ENCODE measurements at regions not wholly inside any gene's neighbourhood (a gene's known extent, or its start where the extent isn't known, plus 50 kb on each side); places are given as distances from the start of the nearest gene placed in this dataset.

GRCh38 chr9:80223897-80224296 lies 652.1 kb downstream of the TLE4 start:
- no peak for FAIRE-seq
- no peak for DNase-seq (ENCODE audit: insufficient read length, low spot score)

GRCh38 chr9:80222466-80223169 lies 650.9 kb downstream of the TLE4 start:
- FAIRE-seq = no peak
- DNase-seq (ENCODE audit: insufficient read length, low spot score) = no peak

GRCh38 chr9:80218328-80218727 lies 646.6 kb downstream of the TLE4 start:
- no peak for FAIRE-seq
- no peak for DNase-seq (ENCODE audit: insufficient read length, low spot score)

DNA sequence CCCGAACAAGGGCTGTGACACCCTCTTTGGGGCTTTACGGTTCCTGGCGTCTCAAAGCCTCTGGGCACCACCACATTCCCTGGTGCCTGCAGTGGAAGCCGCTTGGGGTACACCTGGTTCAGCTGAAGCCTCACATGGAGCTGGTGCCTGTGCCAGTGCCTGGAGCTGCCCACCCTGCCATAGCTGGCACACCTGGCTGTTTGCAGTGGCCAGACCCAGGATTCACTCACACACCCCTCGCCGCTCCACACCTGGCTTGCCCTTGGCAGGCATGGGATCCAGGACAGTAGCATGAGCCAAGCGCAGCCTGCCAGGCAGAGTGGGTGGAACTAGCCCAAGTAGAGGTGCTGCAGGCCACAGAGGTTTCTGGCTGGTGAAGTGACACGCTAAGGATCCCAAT lies 641.8 kb downstream of the TLE4 start:
- FAIRE-seq (no peak), DNase-seq (ENCODE audit: insufficient read length, low spot score) (no peak)

DNA sequence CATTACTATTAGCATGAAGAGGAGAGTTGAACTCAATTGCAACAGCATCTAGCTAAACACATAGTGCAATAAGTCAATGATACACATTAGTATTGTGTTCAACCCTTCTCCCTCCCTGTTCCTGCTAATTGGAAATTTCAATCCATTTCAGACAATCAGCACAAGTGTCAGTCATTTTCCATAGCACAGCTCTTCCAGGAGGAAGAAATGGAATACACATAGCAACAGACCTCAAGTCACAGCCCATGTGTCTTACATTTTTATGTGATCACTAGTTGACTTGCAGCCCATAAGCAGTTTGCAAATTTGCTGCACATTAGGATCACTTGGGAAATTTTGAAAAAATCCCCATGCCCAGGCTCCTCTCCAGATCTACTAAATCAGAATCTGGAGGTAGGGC lies 636.9 kb downstream of the TLE4 start:
- FAIRE-seq (no peak), DNase-seq (ENCODE audit: insufficient read length, low spot score) (no peak)

DNA sequence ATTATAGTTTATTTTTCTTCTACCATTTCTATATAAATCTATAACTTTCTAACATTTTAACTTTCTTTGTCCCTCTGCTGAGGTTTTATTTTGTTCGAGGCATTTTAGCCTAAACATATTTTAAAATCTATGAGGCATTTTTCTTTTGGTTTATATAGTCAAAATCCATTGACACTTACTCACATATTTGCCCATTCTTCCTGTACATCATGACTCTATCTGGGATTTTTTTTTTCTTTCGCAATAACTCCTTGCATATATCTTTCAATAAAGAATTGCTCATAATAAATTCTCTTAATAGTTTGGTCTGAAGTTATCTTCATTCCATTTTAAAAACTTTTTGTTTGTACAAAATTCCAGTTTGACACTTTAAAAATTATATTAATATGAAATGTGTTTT lies 632.3 kb downstream of the TLE4 start:
- DNase-seq (ENCODE audit: insufficient read length, low spot score) (no peak), FAIRE-seq (no peak)

DNA sequence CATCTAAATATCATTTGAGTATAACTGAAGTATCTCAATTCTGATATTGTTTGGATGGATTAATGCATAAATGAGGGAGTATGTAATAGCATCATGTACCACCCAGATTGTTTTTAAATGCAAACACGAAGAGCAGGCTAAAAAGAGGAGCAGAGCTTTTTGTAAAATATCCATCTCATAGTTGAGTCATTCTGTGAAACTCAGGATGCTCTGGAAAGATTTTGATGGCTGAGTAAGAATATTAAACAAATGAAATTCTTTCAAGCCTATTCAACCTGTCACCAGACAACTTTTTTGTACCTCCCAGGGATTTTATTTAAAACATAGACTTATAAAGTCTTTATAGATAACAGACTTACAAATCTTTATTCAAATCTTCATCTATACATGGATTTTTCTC lies 625.9 kb downstream of the TLE4 start:
- FAIRE-seq (no peak), DNase-seq (ENCODE audit: insufficient read length, low spot score) (no peak)

DNA sequence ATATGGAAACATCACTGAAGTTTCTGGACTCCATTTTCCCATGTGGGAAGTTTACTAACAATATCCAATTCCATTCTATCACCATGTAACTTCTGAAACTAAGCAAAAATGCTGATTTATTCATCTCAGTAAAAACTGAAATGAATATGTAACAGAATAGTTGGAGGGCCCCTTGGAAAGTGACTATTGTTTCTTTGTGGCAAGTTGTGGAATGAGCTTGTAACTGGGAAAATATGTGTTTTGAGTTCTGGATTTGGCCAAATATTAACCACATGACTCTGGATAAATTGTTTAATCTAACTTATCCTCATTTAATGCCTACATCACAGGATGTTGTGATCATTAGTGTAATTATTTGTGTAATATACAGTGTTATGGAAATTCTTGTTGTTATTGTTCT lies 619.3 kb downstream of the TLE4 start:
- no peak for FAIRE-seq
- no peak for DNase-seq (ENCODE audit: insufficient read length, low spot score)

DNA sequence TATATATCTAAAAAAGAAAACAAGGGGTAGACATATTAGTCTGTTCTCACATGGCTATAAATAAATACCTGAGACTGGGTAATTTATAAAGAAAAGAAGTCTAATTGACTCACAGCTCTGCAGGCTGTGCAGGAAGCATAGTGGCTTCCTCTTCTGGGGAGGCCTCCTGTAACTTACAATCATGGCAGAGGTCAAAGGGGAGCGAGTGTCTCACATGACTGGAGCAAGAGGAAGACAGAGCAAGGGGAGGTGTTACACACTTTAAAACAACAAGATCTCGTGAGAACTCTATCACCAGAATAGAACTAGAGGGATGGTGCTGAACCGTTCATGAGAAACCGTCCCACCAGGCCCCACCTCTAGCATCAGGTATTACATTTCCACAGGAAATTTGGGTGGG lies 616.8 kb downstream of the TLE4 start:
- FAIRE-seq (no peak), DNase-seq (ENCODE audit: insufficient read length, low spot score) (no peak)

- DNase-seq (ENCODE audit: insufficient read length, low spot score) (no peak), FAIRE-seq (no peak)
Measured at GRCh38 chr9:80185112-80185738, 613.5 kb downstream of the TLE4 start.

DNA sequence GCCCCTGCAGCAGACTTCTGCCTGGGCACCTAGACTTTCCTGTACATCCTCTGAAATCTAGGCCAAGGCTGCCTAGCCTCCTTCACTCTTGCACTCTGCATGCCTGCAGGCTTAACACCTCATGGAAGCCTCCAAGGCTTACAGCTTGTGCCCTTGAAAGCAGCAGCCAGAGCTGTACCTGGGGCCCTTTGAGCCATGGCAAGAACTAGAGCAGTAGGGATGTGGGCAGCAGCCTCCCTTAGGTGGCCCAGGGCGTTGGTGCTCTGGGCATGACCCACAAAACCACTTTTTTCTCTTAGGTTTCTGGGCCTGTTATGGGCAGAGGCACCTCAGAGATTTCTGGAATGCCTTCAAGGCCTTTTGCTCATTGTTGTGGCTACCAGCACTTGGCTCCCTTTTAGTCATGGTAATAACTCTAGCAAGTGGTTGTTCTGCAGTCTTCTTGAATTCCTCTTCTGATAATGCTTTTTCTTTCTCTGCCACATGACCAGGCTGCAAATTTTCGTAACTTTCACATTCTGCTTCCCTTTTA lies 606.2 kb downstream of the TLE4 start:
- no peak for FAIRE-seq
- DNase-seq (ENCODE audit: insufficient read length, low spot score) = no peak

DNA sequence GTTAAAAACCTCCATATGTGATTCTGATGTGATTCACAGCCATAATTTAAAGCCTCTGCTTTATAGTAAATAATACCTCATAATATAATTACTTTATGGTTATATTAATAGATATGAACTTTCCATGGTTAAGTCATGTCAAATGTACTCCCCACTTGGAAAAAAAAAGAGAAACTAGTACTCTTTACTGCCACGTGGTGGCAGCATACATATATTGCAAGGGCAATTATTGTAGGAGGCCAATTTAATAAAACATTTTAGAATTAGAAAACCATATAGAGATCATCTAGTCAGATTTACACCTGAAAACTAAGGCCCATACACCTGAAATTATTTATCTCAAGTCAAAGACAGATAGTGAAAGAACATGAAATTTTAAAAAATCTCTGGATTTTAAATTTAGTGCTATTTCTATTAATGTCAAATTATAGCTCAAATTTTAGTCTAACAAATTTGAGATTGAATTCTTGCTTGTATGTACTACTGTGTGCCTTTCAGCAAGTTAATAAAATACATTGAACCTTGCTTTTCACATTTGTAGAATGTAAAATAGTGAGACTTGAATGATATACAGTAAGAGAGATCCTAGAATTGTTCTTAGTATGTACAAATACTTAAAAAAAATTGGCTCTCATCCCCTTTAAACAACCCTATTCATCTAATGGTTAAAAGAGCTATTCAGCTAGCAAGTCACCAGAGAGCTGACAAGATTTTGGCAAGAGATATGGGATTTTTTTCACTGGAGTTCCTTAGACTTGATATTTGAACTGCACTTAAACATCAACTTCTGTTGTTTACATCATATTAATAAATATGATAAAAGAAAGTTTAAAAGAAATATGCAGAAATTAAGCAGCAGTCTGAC lies 603.8 kb downstream of the TLE4 start:
- DNase-seq (ENCODE audit: insufficient read length, low spot score) (no peak), FAIRE-seq (no peak)

DNA sequence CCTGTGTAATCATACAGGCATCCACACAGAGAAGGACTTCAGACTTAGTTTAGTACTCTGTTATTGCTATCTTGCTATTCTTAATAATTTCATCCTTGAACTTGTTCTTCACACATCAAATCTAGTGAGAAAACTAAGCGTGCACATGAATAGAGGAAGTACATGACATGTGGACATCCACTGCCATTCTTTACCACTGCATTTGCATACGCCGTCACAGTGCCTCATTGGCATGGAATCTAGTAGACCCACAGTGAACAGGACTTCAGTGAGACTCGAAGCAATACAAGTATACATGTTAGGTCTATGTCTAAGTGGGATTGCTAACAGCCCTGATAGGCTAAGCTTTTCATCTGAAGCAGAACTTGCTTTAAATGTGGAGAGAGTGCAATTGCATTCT lies 592.1 kb downstream of the TLE4 start:
- DNase-seq (ENCODE audit: insufficient read length, low spot score) (no peak), FAIRE-seq (no peak)

DNA sequence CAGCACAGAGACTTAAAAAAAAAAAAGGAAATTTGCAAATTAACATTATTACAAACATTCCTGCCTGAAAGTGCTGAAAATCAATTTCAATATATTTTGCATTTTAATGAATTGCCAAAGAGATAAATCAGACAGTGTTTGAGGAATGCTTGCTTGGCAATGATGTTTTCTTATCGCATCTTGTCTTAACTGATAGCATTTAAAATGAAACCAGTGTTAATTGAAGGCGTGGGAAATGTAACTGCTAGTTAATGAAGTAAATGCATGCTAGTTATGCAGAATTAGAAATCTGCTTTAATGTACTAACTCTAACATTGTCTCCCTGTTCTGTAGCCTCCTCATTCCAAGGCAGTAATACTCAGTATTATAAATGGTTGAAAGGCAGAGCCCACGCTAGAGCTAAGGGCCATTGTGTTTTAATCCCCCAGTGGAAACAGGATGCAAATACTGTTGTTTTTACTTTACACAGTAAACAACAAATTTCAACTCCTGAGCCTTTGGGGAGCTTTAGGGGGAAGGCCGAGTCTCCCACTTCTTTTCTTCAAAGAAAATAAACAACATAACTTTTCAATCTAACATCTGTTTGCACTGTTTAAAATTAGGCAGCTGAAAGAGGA lies 586.9 kb downstream of the TLE4 start:
- DNase-seq (ENCODE audit: insufficient read length, low spot score) (no peak), FAIRE-seq (no peak)

DNA sequence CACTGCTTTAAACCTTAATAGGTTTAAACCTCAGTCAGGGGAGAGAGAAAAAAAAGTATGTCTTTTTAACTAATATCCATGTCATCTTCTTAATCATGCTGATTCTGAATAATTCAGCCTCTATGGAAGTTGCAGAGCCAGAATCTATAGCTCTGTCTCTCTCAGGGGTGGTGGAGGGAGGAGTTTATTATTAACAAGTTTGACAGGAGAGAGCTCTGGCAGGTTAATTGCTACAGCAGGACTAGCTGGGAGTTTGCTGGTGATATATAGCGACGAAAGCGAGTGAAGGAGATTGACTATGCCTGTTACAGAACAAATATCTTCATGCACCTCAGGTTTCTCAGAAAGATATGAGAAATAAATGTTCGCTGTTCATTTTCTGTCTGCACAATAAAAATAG lies 586.4 kb downstream of the TLE4 start:
- no peak for FAIRE-seq

DNA sequence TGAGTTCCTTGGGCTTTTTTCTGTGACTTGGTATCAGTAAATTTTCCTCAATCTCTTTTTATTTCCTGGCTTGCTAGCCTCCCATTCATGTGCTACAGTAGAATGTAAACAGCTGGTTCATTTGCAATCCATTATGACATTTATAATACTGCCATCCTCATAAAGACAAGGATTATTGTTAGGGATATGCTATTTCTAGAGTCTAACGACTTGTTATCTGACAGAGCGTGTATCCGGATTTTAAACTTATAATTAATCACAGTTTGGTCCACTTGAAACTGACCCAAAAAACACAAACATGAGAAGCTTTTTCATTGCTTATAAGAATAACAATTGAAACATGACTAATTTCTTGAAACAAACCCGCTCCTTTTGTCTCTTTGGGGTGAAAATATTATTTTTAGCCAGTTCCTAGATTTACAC lies 585.8 kb downstream of the TLE4 start:
- peak; percentile 4 for FAIRE-seq

More for the DNA sequence above, 586.4 kb downstream of the TLE4 start:
- DNase-seq (ENCODE audit: insufficient read length, low spot score) = no peak

DNA sequence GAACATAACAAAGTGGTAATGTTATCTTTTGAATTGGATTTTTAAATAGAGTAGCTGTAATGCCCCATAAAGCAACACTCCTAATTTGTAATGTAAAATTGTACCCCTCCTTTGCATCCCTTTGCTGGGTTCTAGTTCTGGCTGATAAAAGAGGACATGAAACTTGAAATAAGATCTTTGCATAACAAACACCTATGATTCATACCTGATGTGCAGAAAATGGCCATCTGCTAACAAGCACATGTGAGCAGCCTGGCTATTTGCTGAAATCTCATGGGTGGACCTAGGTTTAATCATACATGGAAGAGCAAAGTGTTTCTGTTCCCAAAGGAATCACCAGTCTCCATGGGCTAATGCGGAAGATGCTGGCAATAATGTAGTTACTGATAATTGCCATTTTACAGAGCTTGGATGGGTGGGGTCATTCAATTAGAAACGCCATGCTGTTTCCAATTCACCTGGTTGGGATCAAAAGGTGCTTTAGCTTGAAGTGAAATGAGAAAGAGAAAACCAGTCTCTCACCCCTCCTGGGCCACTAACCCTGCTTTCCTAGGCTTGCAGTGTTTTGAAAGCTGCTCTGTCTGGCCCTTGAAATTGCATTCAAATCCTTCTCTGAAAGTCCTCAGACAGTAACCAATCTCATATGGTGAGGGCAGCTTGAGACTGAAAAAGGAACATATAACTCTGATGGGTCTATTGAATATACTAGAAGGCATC lies 585.1 kb downstream of the TLE4 start:
- FAIRE-seq (peak; percentile 84), DNase-seq (ENCODE audit: insufficient read length, low spot score) (no peak)

More for the DNA sequence above, 585.8 kb downstream of the TLE4 start:
- DNase-seq (ENCODE audit: insufficient read length, low spot score) = no peak

- DNase-seq (ENCODE audit: insufficient read length, low spot score) (no peak), FAIRE-seq (no peak)
Measured at GRCh38 chr9:80156262-80156661, 584.5 kb downstream of the TLE4 start.

GRCh38 chr9:80147866-80148265 lies 576.1 kb downstream of the TLE4 start:
- FAIRE-seq (no peak), DNase-seq (ENCODE audit: insufficient read length, low spot score) (no peak)

DNA sequence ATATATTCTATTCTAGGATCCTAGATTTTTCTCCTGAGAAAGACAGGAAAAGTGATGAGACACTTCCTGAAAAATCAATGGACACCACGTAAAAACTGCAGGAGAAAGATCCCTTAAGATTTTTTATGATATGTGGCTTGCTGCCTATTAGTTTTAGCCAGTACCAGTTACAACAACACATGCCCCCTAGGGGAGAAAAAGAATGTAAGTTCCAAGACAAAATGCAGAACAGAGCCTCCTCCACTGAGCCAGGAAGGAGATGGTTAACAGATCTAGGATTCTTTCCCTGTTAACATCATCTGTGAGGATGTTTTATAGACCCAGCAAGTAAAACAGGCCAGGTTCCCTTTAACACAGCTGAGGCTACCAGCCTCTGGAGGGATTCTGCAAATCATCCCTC lies 574.7 kb downstream of the TLE4 start:
- no peak for DNase-seq (ENCODE audit: insufficient read length, low spot score)
- no peak for FAIRE-seq
